DOHH2 (cell line): ENCODE measurements at regions not wholly inside any gene's neighbourhood (a gene's known extent, or its start where the extent isn't known, plus 50 kb on each side); places are given as distances from the start of the nearest gene placed in this dataset.

ENCODE experiments used
- H3F3A ChIP-seq: fragments of 200-600 bp; sonication (generic), shearing (Covaris generic); 2 replicates; pipeline ENCODE4 v1.6.0; 2016; ENCODE audit warnings: antibody characterized with exemption, mild to moderate bottlenecking; ENCODE audit not compliant: control insufficient read depth, insufficient read depth
- H3K27ac ChIP-seq: fragments of 200-600 bp; sonication (generic); 2 replicates; pipeline ENCODE4 v1.5.1; 2014; ENCODE audit warnings: low read depth, mild to moderate bottlenecking, low read length, moderate library complexity
- H3K27me3 ChIP-seq: fragments of 200-600 bp; sonication (generic); 2 replicates; pipeline ENCODE4 v1.6.1; 2014; ENCODE audit warnings: mild to moderate bottlenecking, low read length, mixed read lengths; ENCODE audit not compliant: control insufficient read depth
- H3K36me3 ChIP-seq: fragments of 200-600 bp; sonication (generic); 2 replicates; pipeline ENCODE4 v1.6.1; 2014; ENCODE audit warnings: mild to moderate bottlenecking, low read length, moderate library complexity, mixed read lengths; ENCODE audit not compliant: control insufficient read depth
- H3K4me1 ChIP-seq: fragments of 200-600 bp; sonication (generic); 2 replicates; pipeline ENCODE4 v1.6.1; 2014; ENCODE audit warnings: mild to moderate bottlenecking, low read length, mixed read lengths; ENCODE audit not compliant: control insufficient read depth
- H3K4me2 ChIP-seq: fragments of 200-600 bp; sonication (generic); 2 replicates; pipeline ENCODE4 v1.6.0; 2014; ENCODE audit warnings: mild to moderate bottlenecking, low read length, moderate library complexity
- H3K4me3 ChIP-seq: fragments of 200-600 bp; sonication (generic); 2 replicates; pipeline ENCODE4 v1.5.1; 2014; ENCODE audit warnings: mild to moderate bottlenecking, low read length, mixed read lengths
- H3K79me2 ChIP-seq: fragments of 200-600 bp; sonication (generic); 2 replicates; pipeline ENCODE4 v1.6.1; 2014; ENCODE audit warnings: mild to moderate bottlenecking, low read length, mixed read lengths; ENCODE audit not compliant: control insufficient read depth
- H3K9me2 ChIP-seq: fragments of 200-600 bp; sonication (generic); replicated peaks from 2 replicates; pipeline ENCODE4 v1.6.1; 2014; ENCODE audit warnings: mild to moderate bottlenecking, low read length, mixed read lengths; ENCODE audit not compliant: control insufficient read depth
- H3K9me3 ChIP-seq: fragments of 200-600 bp; sonication (generic); 2 replicates; pipeline ENCODE4 v1.6.1; 2014; ENCODE audit warnings: antibody characterized with exemption, low read length, mixed read lengths; ENCODE audit not compliant: control insufficient read depth, insufficient read depth
- H4K20me1 ChIP-seq: fragments of 200-600 bp; sonication (generic); 2 replicates; pipeline ENCODE4 v1.6.0; 2014; ENCODE audit warnings: low read depth, mild to moderate bottlenecking, antibody characterized with exemption, low read length, moderate library complexity; ENCODE audit not compliant: control insufficient read depth, insufficient read depth
- CTCF ChIP-seq: fragments of 200-600 bp; sonication (generic); IDR thresholded peaks from one replicate; pipeline ENCODE4 v1.5.1; 2014; ENCODE audit warnings: antibody characterized with exemption, mild to moderate bottlenecking, low read depth, low read length; ENCODE audit not compliant: poor library complexity, severe bottlenecking
- EZH2phosphoT487 ChIP-seq: fragments of 200-600 bp; sonication (generic); IDR thresholded peaks from 2 replicates; pipeline ENCODE4 v1.6.1; 2017; ENCODE audit warnings: borderline replicate concordance, mild to moderate bottlenecking, antibody characterized with exemption, low read length, moderate library complexity, mixed read lengths

- Histone ChIP-seq H3K4me2 (no peak overlapping the region), H3K9me3 (no peaks in the 10 kb centered on the region), H3K27ac (no peak overlapping the region), H4K20me1 (no peaks in the 10 kb centered on the region), H3K27me3 (no peaks in the 10 kb centered on the region), H3K4me3 (no peak overlapping the region), H3K4me1 (no peaks in the 10 kb centered on the region), H3K36me3 (no peaks in the 10 kb centered on the region), H3F3A (no peaks in the 10 kb centered on the region), H3K79me2 (no peaks in the 10 kb centered on the region), H3K9me2 (no peaks in the 10 kb centered on the region)
- TF ChIP-seq CTCF (no peak), EZH2phosphoT487 (no peak)
These were observed 140.8 kb downstream of the CHRM3 start for GRCh38 chr1:239527051-239527693.

GRCh38 chr1:239536165-239536849, 149.9 kb downstream of the CHRM3 start:
- no peaks in the 10 kb centered on the region for H3F3A ChIP-seq
- no peaks in the 10 kb centered on the region for H3K9me3 ChIP-seq
- H3K4me2 ChIP-seq = no peak overlapping the region
- H3K4me3 ChIP-seq = no peak overlapping the region
- TF ChIP-seq CTCF = no peak
- no peak for TF ChIP-seq EZH2phosphoT487
- H3K9me2 ChIP-seq = no peaks in the 10 kb centered on the region
- no peaks in the 10 kb centered on the region for H3K27me3 ChIP-seq
- no peaks in the 10 kb centered on the region for H4K20me1 ChIP-seq
- H3K27ac ChIP-seq = no peak overlapping the region
- H3K4me1 ChIP-seq = no peaks in the 10 kb centered on the region
- no peaks in the 10 kb centered on the region for H3K79me2 ChIP-seq
- no peaks in the 10 kb centered on the region for H3K36me3 ChIP-seq

GRCh38 chr1:239537795-239538194, 151.4 kb downstream of the CHRM3 start:
- H3F3A ChIP-seq = no peaks in the 10 kb centered on the region
- H4K20me1 ChIP-seq = no peaks in the 10 kb centered on the region
- H3K9me3 ChIP-seq = no peaks in the 10 kb centered on the region
- no peak overlapping the region for H3K4me3 ChIP-seq
- no peak overlapping the region for H3K27ac ChIP-seq
- H3K4me1 ChIP-seq = no peaks in the 10 kb centered on the region
- no peaks in the 10 kb centered on the region for H3K79me2 ChIP-seq
- no peak overlapping the region for H3K4me2 ChIP-seq
- TF ChIP-seq EZH2phosphoT487 (no peak), CTCF (no peak)
- H3K27me3 ChIP-seq = no peaks in the 10 kb centered on the region
- H3K9me2 ChIP-seq = no peaks in the 10 kb centered on the region
- no peaks in the 10 kb centered on the region for H3K36me3 ChIP-seq
